Upper lobe of left lung (tissue), 4 donors: ENCODE measurements at regions not wholly inside any gene's neighbourhood (a gene's known extent, or its start where the extent isn't known, plus 50 kb on each side); places are given as distances from the start of the nearest gene placed in this dataset.

Experiments used
- CTCF ChIP-seq, 6 experiments: fragments of 450-650 bp in 4 of 6; fragments of 200-600 bp in 2 of 6; sonication (generic) in 2 of 6; IDR thresholded peaks; one replicate each; pipeline ENCODE4 v1.5.1; 2016 to 2019; ENCODE audit warnings: antibody characterized with exemption in 6 of 6
- EP300 ChIP-seq, 4 donors: sonication (generic); formaldehyde crosslinking; IDR thresholded peaks; one replicate each; pipeline ENCODE4 v1.5.1; 2017; ENCODE audit warnings: antibody characterized with exemption in 4 of 4, control low read depth in 2 of 4
- POLR2AphosphoS5 ChIP-seq, 2 donors: sonication (generic); formaldehyde crosslinking; IDR thresholded peaks; one replicate each; pipeline ENCODE4 v1.5.1; 2017; ENCODE audit warnings: antibody characterized with exemption in 2 of 2

- TF ChIP-seq EP300 (IDR thresholded peaks at IDR 0.05), result no peak
- no peak for TF ChIP-seq CTCF (IDR thresholded peaks at IDR 0.05)
- no peak for TF ChIP-seq POLR2AphosphoS5 (IDR thresholded peaks at IDR 0.05)
Observed at GRCh38 chr11:37572491-37573171, 974.6 kb upstream of the RAG2 start.
